ENCODE measurements at regions not wholly inside any gene's neighbourhood (a gene's known extent, or its start where the extent isn't known, plus 50 kb on each side); places are given as distances from the start of the nearest gene placed in this dataset.

DNA sequence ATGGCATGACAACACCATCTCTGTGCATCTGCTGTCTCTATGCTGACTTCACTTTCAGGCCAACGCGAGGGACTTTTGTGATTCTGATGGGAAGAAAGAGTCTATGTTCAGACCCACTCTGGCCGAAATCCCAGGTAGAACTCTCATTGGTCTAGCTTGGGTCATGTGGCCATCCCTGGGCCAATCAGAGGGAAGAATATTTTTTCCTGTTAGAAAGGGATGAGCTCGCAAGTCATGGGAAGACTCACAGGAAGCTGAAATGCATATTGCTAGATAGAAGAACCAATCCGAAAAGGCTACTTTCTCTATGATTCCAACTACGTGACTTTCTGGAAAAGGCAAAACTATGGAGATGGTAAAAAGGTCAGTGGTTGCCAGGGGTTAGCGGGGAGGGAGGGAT, 56.0 kb upstream of the LINC01488 start:
- no TSS peak for BruUV-seq (replicated peaks)

DNA sequence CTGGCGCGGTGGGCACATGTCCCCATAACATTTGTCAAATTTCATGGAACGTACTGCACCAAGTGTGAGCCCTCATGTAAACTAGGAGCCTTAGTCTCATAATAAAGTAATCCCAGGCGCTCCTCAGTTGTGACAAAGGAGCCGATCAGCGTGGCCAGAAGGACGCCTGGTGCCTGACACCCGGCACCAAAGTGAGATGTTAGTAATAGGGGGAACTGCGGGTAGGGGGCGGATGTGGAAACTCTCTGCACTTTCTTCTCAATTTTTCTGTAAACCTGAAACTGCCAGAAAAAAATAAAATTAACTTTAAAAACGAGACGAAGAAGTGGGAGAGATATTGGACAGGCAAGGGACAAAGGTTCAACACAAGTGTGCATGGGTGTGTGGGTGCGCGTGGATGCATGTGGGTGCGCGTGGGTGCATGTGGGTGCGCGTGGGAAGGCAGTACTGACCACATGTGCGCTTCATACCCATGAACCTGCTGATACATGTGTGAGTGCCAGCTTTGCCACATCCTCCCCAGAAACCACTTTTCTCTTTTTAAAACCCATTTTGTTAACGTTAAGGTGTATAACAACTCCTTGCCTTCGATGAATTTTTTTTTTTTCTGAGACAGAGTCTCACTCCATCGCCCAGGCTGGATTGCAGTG, 55.4 kb upstream of the LINC01488 start:
- Histone ChIP-seq H3K4me1 (ENCODE audit: insufficient read depth, low read length) (no peaks in the 10 kb centered on the region), H3K79me2 (ENCODE audit: low read length) (no peaks in the 10 kb centered on the region), H3K4me2 (ENCODE audit: low read length) (no peak overlapping the region), H3K36me3 (ENCODE audit: low read depth, low read length) (no peaks in the 10 kb centered on the region), H3K9ac (ENCODE audit: low read length) (no peak overlapping the region), H3K27me3 (ENCODE audit: low read length) (no peaks in the 10 kb centered on the region), H2AFZ (ENCODE audit: low read length) (no peak overlapping the region), H3K27ac (ENCODE audit: low read length) (no peak overlapping the region), H3K4me3 (ENCODE audit: low read length) (no peak overlapping the region), H3K9me2 (replicated peaks; ENCODE audit: low read length) (no peaks in the 10 kb centered on the region), H4K20me1 (ENCODE audit: low read length) (no peaks in the 10 kb centered on the region), H3K9me3 (ENCODE audit: low read length) (no peaks in the 10 kb centered on the region), H3F3A (ENCODE audit: low read length, unreplicated experiment) (no peaks in the 10 kb centered on the region)
- ATAC-seq (no peak), DNase-seq (no peak)
- intact Hi-C loops (cut with micrococcal nuclease) = no loop called here
- no peak for TF ChIP-seq EZH2phosphoT487 (IDR thresholded peaks at IDR 0.05; ENCODE audit: borderline replicate concordance, low read length)
- ChIA-PET CTCF (no interaction called here), POLR2A (ENCODE audit: unreplicated experiment) (no interaction called here)
- no TSS peak for BruUV-seq (replicated peaks)

More for the DNA sequence above, 56.0 kb upstream of the LINC01488 start:
- H2AFZ ChIP-seq (ENCODE audit: low read length) = no peak overlapping the region
- intact Hi-C loops (cut with micrococcal nuclease) = no loop called here
- DNase-seq = no peak
- no peaks in the 10 kb centered on the region for H3K79me2 ChIP-seq (ENCODE audit: low read length)
- no peaks in the 10 kb centered on the region for H3K27me3 ChIP-seq (ENCODE audit: low read length)
- peaks cover 6% of the 10 kb centered on the region for H3K4me1 ChIP-seq (ENCODE audit: insufficient read depth, low read length)
- H3K9ac ChIP-seq (ENCODE audit: low read length) = no peak overlapping the region
- no peak for ATAC-seq
- H3F3A ChIP-seq (ENCODE audit: low read length, unreplicated experiment) = no peaks in the 10 kb centered on the region
- H3K9me2 ChIP-seq (replicated peaks; ENCODE audit: low read length) = no peaks in the 10 kb centered on the region
- no peaks in the 10 kb centered on the region for H4K20me1 ChIP-seq (ENCODE audit: low read length)
- H3K27ac ChIP-seq (ENCODE audit: low read length) = no peak overlapping the region
- TF ChIP-seq EZH2phosphoT487 (IDR thresholded peaks at IDR 0.05; ENCODE audit: borderline replicate concordance, low read length) (no peak), EZH2 (IDR thresholded peaks at IDR 0.05; ENCODE audit: low read length, unreplicated experiment) (no peak)
- TF ChIP-seq, protein P1, sequence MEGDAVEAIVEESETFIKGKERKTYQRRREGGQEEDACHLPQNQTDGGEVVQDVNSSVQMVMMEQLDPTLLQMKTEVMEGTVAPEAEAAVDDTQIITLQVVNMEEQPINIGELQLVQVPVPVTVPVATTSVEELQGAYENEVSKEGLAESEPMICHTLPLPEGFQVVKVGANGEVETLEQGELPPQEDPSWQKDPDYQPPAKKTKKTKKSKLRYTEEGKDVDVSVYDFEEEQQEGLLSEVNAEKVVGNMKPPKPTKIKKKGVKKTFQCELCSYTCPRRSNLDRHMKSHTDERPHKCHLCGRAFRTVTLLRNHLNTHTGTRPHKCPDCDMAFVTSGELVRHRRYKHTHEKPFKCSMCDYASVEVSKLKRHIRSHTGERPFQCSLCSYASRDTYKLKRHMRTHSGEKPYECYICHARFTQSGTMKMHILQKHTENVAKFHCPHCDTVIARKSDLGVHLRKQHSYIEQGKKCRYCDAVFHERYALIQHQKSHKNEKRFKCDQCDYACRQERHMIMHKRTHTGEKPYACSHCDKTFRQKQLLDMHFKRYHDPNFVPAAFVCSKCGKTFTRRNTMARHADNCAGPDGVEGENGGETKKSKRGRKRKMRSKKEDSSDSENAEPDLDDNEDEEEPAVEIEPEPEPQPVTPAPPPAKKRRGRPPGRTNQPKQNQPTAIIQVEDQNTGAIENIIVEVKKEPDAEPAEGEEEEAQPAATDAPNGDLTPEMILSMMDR (conservative IDR thresholded peaks at IDR 0.05; ENCODE audit: low read depth, low read length) = no peak
- ChIA-PET CTCF (no interaction called here), POLR2A (ENCODE audit: unreplicated experiment) (no interaction called here)
- H3K4me3 ChIP-seq (ENCODE audit: low read length) = no peak overlapping the region
- H3K4me2 ChIP-seq (ENCODE audit: low read length) = no peak overlapping the region
- no peaks in the 10 kb centered on the region for H3K36me3 ChIP-seq (ENCODE audit: low read depth, low read length)
- H3K9me3 ChIP-seq (ENCODE audit: low read length) = no peaks in the 10 kb centered on the region

DNA sequence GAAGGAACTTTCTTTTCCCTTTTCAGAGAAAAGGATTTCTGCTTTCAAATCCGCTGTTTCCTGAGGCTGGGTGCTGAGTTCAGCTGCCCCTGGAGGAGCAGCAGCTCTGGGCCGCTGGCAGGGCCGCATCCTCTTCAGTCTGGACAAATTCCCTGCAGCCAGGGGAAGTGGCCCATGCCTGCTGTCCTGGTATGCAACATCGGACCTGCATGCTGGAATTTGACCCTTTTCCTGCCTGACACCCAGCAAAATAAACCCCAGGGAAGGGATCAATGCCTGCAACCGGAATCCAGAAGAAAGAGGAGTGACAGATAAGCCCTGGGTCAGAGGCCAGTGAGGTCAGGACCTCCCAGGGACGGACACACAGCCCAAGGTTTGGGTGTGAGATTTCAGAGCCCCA, 54.1 kb upstream of the LINC01488 start:
- no peak for DNase-seq
- Histone ChIP-seq H3F3A (ENCODE audit: low read length, unreplicated experiment) (no peaks in the 10 kb centered on the region), H3K27me3 (ENCODE audit: low read length) (no peaks in the 10 kb centered on the region), H3K4me2 (ENCODE audit: low read length) (no peak overlapping the region), H3K27ac (ENCODE audit: low read length) (no peak overlapping the region), H3K9me3 (ENCODE audit: low read length) (no peaks in the 10 kb centered on the region), H3K9me2 (replicated peaks; ENCODE audit: low read length) (no peaks in the 10 kb centered on the region), H3K4me3 (ENCODE audit: low read length) (no peak overlapping the region), H3K36me3 (ENCODE audit: low read depth, low read length) (no peaks in the 10 kb centered on the region), H3K79me2 (ENCODE audit: low read length) (no peaks in the 10 kb centered on the region), H2AFZ (ENCODE audit: low read length) (no peak overlapping the region), H3K4me1 (ENCODE audit: insufficient read depth, low read length) (no peaks in the 10 kb centered on the region), H4K20me1 (ENCODE audit: low read length) (no peaks in the 10 kb centered on the region), H3K9ac (ENCODE audit: low read length) (no peak overlapping the region)
- ChIA-PET POLR2A (ENCODE audit: unreplicated experiment) (no interaction called here), CTCF (no interaction called here)
- TF ChIP-seq EZH2phosphoT487 (IDR thresholded peaks at IDR 0.05; ENCODE audit: borderline replicate concordance, low read length) (no peak), EZH2 (IDR thresholded peaks at IDR 0.05; ENCODE audit: low read length, unreplicated experiment) (no peak)
- TF ChIP-seq, protein P1 (conservative IDR thresholded peaks at IDR 0.05; ENCODE audit: low read depth, low read length) = no peak
- no TSS peak for BruUV-seq (replicated peaks)
- ATAC-seq = no peak
- intact Hi-C loops (cut with micrococcal nuclease) = no loop called here
